Subcutaneous abdominal adipose tissue (tissue), 5 donors: ENCODE measurements at regions not wholly inside any gene's neighbourhood (a gene's known extent, or its start where the extent isn't known, plus 50 kb on each side); places are given as distances from the start of the nearest gene placed in this dataset.

Experiments used
- H3K27ac ChIP-seq: one replicate; pipeline ENCODE4 v1.7.0; 2013; ENCODE audit warnings: low read depth, mild to moderate bottlenecking, inconsistent platforms, low read length, moderate library complexity
- H3K27me3 ChIP-seq, 5 donors: one replicate each; pipeline ENCODE4 v1.7.0; 2013; ENCODE audit warnings: low read length in 5 of 5, inconsistent platforms in 1 of 5; ENCODE audit not compliant: control insufficient read depth in 5 of 5, insufficient read depth in 4 of 5
- H3K36me3 ChIP-seq, 5 donors: one replicate each; pipeline ENCODE4 v1.7.0; 2013; ENCODE audit warnings: low read length in 5 of 5; ENCODE audit not compliant: control insufficient read depth in 5 of 5, insufficient read depth in 5 of 5
- H3K4me1 ChIP-seq, 5 donors: one replicate each; pipeline ENCODE4 v1.7.0; 2013; ENCODE audit warnings: low read length in 5 of 5, mild to moderate bottlenecking in 3 of 5, moderate library complexity in 1 of 5; ENCODE audit not compliant: control insufficient read depth in 5 of 5, insufficient read depth in 5 of 5
- H3K4me3 ChIP-seq, 5 donors: one replicate each; pipeline ENCODE4 v1.7.0; 2013; ENCODE audit warnings: low read length in 5 of 5, low read depth in 1 of 5
- H3K9ac ChIP-seq, 5 donors: one replicate each; pipeline ENCODE4 v1.7.0; 2013; ENCODE audit warnings: low read length in 5 of 5, mild to moderate bottlenecking in 4 of 5, moderate library complexity in 3 of 5
- H3K9me3 ChIP-seq, 5 donors: one replicate each; pipeline ENCODE4 v1.7.0; 2013; ENCODE audit warnings: low read length in 5 of 5; ENCODE audit not compliant: control insufficient read depth in 5 of 5
- donor health status: healthy.
- donor health status: healthy.
- donor health status: healthy.
- donor health status: healthy.
- donor health status: healthy.

GRCh38 chr2:228728961-228729360 lies 542.1 kb downstream of the PID1 start:
- no peaks in the 10 kb centered on the region for H3K36me3 ChIP-seq
- no peaks in the 10 kb centered on the region for H3K27me3 ChIP-seq
- H3K4me3 ChIP-seq: no peak overlapping the region
- no peaks in the 10 kb centered on the region for H3K4me1 ChIP-seq
- H3K9ac ChIP-seq: no peak overlapping the region
- no peak overlapping the region for H3K27ac ChIP-seq
- peaks cover 0 to 6% (median 0%) of the 10 kb centered on the region in 5 donors for H3K9me3 ChIP-seq

- Histone ChIP-seq H3K4me3 (no peak overlapping the region), H3K4me1 (no peaks in the 10 kb centered on the region), H3K27ac (no peak overlapping the region), H3K27me3 (no peaks in the 10 kb centered on the region), H3K36me3 (no peaks in the 10 kb centered on the region), H3K9me3 (no peaks in the 10 kb centered on the region), H3K9ac (no peak overlapping the region)
Measured at GRCh38 chr2:228725031-228725430, 543.5 kb upstream of the SPHKAP start.

- Histone ChIP-seq H3K4me3 (no peak overlapping the region), H3K9ac (no peak overlapping the region), H3K27me3 (no peaks in the 10 kb centered on the region), H3K27ac (no peak overlapping the region), H3K36me3 (no peaks in the 10 kb centered on the region), H3K4me1 (no peaks in the 10 kb centered on the region), H3K9me3 (no peaks in the 10 kb centered on the region)
Measured at GRCh38 chr2:228723599-228723998, 542.1 kb upstream of the SPHKAP start.

GRCh38 chr2:228722311-228722710 lies 540.8 kb upstream of the SPHKAP start:
- no peak overlapping the region for H3K9ac ChIP-seq
- no peaks in the 10 kb centered on the region for H3K27me3 ChIP-seq
- no peak overlapping the region for H3K4me3 ChIP-seq
- no peak overlapping the region for H3K27ac ChIP-seq
- no peaks in the 10 kb centered on the region for H3K36me3 ChIP-seq
- H3K4me1 ChIP-seq: no peaks in the 10 kb centered on the region
- no peaks in the 10 kb centered on the region for H3K9me3 ChIP-seq

GRCh38 chr2:228720895-228721294 lies 539.4 kb upstream of the SPHKAP start:
- no peak overlapping the region for H3K9ac ChIP-seq
- H3K4me3 ChIP-seq: no peak overlapping the region
- H3K27me3 ChIP-seq: no peaks in the 10 kb centered on the region
- H3K27ac ChIP-seq: no peak overlapping the region
- no peaks in the 10 kb centered on the region for H3K4me1 ChIP-seq
- H3K36me3 ChIP-seq: no peaks in the 10 kb centered on the region
- H3K9me3 ChIP-seq: peaks cover 0 to 4% (median 0%) of the 10 kb centered on the region in 5 donors

- Histone ChIP-seq H3K27me3 (no peaks in the 10 kb centered on the region), H3K9ac (no peak overlapping the region), H3K4me1 (no peaks in the 10 kb centered on the region), H3K4me3 (no peak overlapping the region), H3K27ac (no peak overlapping the region), H3K9me3 (peaks cover 0 to 8% (median 5%) of the 10 kb centered on the region in 5 donors), H3K36me3 (no peaks in the 10 kb centered on the region)
Measured at GRCh38 chr2:228709788-228710371, 528.4 kb upstream of the SPHKAP start.

- Histone ChIP-seq H3K36me3 (no peaks in the 10 kb centered on the region), H3K27me3 (no peaks in the 10 kb centered on the region), H3K4me3 (no peak overlapping the region), H3K27ac (no peak overlapping the region), H3K9me3 (no peaks in the 10 kb centered on the region), H3K9ac (no peak overlapping the region), H3K4me1 (no peaks in the 10 kb centered on the region)
Measured at GRCh38 chr2:228707846-228708245, 526.4 kb upstream of the SPHKAP start.

- no peak overlapping the region for H3K27ac ChIP-seq
- H3K4me3 ChIP-seq: no peak overlapping the region
- no peak overlapping the region for H3K9ac ChIP-seq
- no peaks in the 10 kb centered on the region for H3K27me3 ChIP-seq
- H3K9me3 ChIP-seq: no peaks in the 10 kb centered on the region
- H3K4me1 ChIP-seq: no peaks in the 10 kb centered on the region
- H3K36me3 ChIP-seq: no peaks in the 10 kb centered on the region
Measured at GRCh38 chr2:228705318-228705717, 523.8 kb upstream of the SPHKAP start.

- no peaks in the 10 kb centered on the region for H3K27me3 ChIP-seq
- H3K4me1 ChIP-seq: no peaks in the 10 kb centered on the region
- H3K9me3 ChIP-seq: no peaks in the 10 kb centered on the region
- H3K36me3 ChIP-seq: no peaks in the 10 kb centered on the region
- H3K9ac ChIP-seq: no peak overlapping the region
- H3K27ac ChIP-seq: no peak overlapping the region
- H3K4me3 ChIP-seq: no peak overlapping the region
Measured at GRCh38 chr2:228703152-228703551, 521.7 kb upstream of the SPHKAP start.

- no peaks in the 10 kb centered on the region for H3K36me3 ChIP-seq
- H3K9me3 ChIP-seq: no peaks in the 10 kb centered on the region
- no peak overlapping the region for H3K9ac ChIP-seq
- H3K27ac ChIP-seq: no peak overlapping the region
- H3K4me1 ChIP-seq: no peaks in the 10 kb centered on the region
- no peaks in the 10 kb centered on the region for H3K27me3 ChIP-seq
- no peak overlapping the region for H3K4me3 ChIP-seq
Measured at GRCh38 chr2:228701506-228701905, 520.0 kb upstream of the SPHKAP start.

GRCh38 chr2:228700638-228701037 lies 519.2 kb upstream of the SPHKAP start:
- no peaks in the 10 kb centered on the region for H3K36me3 ChIP-seq
- no peak overlapping the region for H3K4me3 ChIP-seq
- no peaks in the 10 kb centered on the region for H3K27me3 ChIP-seq
- H3K9ac ChIP-seq: no peak overlapping the region
- H3K9me3 ChIP-seq: no peaks in the 10 kb centered on the region
- no peaks in the 10 kb centered on the region for H3K4me1 ChIP-seq
- no peak overlapping the region for H3K27ac ChIP-seq
